Activated naive CD8-positive, alpha-beta T cell treated with anti-CD3 and anti-CD28 coated beads, Interleukin-2, amount 10 ng/mL, durations not matched to agents 7 days and 5 days (primary cell): ENCODE measurements at regions not wholly inside any gene's neighbourhood (a gene's known extent, or its start where the extent isn't known, plus 50 kb on each side); places are given as distances from the start of the nearest gene placed in this dataset.
"Not testable (repeated sequence)": the region's sequence is repeated elsewhere in the genome, so short reads cannot be mapped to it uniquely, and the experiment has no call there.

Source experiments
- ATAC-seq: fragments of 150-1000 bp; cut with Tn5 transposase; one replicate; pipeline ENCODE4 v1.10.0; 2021; ENCODE audit warnings: low read depth, moderate library complexity
- POLR2A ChIA-PET: fragments of 350-600 bp; sonication (Branson Sonifier 250); formaldehyde crosslinking; loops from one replicate; lab custom pipeline; 2021; ENCODE audit warnings: antibody characterized with exemption; lab: Charles Lee
- DNase-seq: peaks from one replicate; pipeline ENCODE4 v3.0.0; 2021
- H3K27ac Mint-ChIP-seq: one replicate; pipeline ENCODE4 v1.8.0; 2022; ENCODE audit warnings: mild to moderate bottlenecking, mixed read lengths
- H3K27me3 Mint-ChIP-seq: one replicate; pipeline ENCODE4 v1.8.0; 2022; ENCODE audit warnings: mild to moderate bottlenecking, moderate library complexity, mixed read lengths
- H3K36me3 Mint-ChIP-seq: one replicate; pipeline ENCODE4 v1.8.0; 2021; ENCODE audit warnings: mild to moderate bottlenecking, mixed read lengths
- H3K4me1 Mint-ChIP-seq: one replicate; pipeline ENCODE4 v1.8.0; 2021; ENCODE audit warnings: mixed read lengths
- H3K4me3 Mint-ChIP-seq: one replicate; pipeline ENCODE4 v1.8.0; 2022; ENCODE audit warnings: mild to moderate bottlenecking, moderate library complexity, mixed read lengths
- H3K9me3 Mint-ChIP-seq: one replicate; pipeline ENCODE4 v1.8.0; 2021; ENCODE audit warnings: mixed read lengths

DNA sequence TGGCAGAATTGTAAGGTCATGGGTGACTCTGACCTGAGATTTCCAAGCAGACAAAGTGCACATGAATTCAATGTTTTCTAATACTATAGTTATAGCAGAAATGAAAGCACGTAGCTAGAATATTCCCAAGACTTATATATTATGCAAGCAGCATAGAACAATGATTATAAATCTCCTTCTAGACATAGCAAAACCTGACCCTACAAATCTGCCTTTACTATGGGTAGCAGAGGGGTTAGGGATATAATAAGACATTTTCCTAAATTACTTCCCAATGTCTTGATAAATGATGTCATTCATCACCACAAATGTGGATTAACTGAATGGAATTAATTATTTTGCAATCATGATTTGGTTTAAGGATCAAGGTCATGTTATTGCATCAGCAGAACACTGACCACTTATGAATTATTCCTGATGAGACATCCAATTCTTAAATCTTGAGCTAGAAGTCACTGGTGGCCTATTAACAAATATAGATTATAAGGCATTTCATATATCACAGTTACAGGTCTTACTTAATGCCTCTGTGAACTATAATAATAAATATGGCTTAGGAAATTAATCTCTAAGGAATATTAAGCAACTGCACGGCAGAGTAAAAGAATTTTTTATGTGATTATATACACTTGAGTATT lies 776.6 kb downstream of the AMY1C start:
- Mint-ChIP-seq H3K9me3 (no peaks in the 10 kb centered on the region), H3K27ac (no peak overlapping the region), H3K4me1 (no peaks in the 10 kb centered on the region), H3K36me3 (no peaks in the 10 kb centered on the region), H3K4me3 (no peak overlapping the region), H3K27me3 (no peaks in the 10 kb centered on the region)
- ATAC-seq = no peak
- DNase-seq = no peak
- POLR2A ChIA-PET = no interaction called here

DNA sequence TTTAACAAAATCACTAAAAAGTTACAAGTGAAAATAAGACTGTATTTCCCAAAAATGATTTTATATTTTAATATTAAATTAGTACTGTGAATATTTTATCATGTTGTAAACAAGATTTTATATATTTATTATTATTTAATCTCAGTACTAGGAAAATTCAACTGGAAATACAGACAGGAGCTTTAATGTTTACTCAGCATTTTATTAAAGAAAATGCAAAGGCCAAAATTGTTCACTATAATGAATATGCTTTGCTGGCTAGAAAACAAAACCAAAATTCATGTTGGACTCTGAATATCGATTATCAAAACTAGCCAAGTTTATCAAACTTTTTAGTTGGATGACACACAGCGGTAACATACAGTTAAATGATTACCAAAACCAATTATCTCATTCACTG lies 782.3 kb downstream of the AMY1C start:
- Mint-ChIP-seq H3K4me3 (no peak overlapping the region), H3K27ac (no peak overlapping the region), H3K36me3 (no peaks in the 10 kb centered on the region), H3K9me3 (peaks cover 3% of the 10 kb centered on the region), H3K4me1 (no peaks in the 10 kb centered on the region), H3K27me3 (no peaks in the 10 kb centered on the region)
- DNase-seq (no peak), ATAC-seq (no peak)
- POLR2A ChIA-PET = no interaction called here

DNA sequence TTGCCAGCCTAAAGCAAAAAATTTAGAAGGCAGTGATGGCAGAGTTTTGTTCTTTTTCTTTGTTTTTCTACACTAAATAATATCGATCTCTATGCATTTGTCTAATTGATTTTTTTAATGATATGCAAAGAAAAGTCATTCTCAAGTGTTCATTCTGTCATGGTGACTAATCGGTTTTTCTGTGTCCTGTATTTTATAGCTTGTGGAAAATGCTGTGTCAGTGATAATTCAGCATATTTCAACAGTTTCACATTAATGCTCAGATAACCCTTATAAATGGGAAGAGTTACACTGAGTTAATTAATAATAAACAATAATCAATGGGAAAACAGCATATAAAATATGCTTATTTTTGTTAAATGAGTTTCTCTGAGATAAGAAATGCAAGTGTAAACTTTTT lies 824.9 kb downstream of the AMY1C start:
- H3K27me3 Mint-ChIP-seq = no peaks in the 10 kb centered on the region
- no peaks in the 10 kb centered on the region for H3K4me1 Mint-ChIP-seq
- no peaks in the 10 kb centered on the region for H3K36me3 Mint-ChIP-seq
- H3K27ac Mint-ChIP-seq = no peak overlapping the region
- POLR2A ChIA-PET = no interaction called here
- H3K9me3 Mint-ChIP-seq = no peaks in the 10 kb centered on the region
- H3K4me3 Mint-ChIP-seq = no peak overlapping the region
- ATAC-seq (no peak), DNase-seq (no peak)

DNA sequence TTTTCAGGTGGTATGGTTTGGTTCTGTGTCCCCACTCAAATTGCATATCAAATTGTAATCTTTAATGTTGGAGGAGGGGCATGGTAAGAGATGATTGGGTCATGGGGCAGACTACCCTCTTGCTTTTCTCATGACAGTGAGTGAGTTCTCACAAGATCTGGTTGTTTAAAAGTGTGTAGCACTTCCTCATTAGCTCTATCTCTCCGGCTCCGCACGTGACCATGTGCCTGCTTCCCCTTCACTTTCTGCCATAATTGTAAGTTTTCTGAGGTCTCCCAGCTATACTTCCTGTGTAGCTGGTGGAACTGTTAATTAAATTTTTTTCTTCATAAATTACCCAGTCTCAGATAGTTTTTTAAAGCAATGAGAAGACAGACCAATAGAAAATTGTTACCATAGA lies 843.2 kb downstream of the AMY1C start:
- POLR2A ChIA-PET = no interaction called here
- no peak overlapping the region for H3K4me3 Mint-ChIP-seq
- no peak overlapping the region for H3K27ac Mint-ChIP-seq
- H3K27me3 Mint-ChIP-seq = no peaks in the 10 kb centered on the region
- ATAC-seq (no peak), DNase-seq (no peak)
- no peaks in the 10 kb centered on the region for H3K4me1 Mint-ChIP-seq
- peaks cover 6% of the 10 kb centered on the region for H3K9me3 Mint-ChIP-seq
- no peaks in the 10 kb centered on the region for H3K36me3 Mint-ChIP-seq

DNA sequence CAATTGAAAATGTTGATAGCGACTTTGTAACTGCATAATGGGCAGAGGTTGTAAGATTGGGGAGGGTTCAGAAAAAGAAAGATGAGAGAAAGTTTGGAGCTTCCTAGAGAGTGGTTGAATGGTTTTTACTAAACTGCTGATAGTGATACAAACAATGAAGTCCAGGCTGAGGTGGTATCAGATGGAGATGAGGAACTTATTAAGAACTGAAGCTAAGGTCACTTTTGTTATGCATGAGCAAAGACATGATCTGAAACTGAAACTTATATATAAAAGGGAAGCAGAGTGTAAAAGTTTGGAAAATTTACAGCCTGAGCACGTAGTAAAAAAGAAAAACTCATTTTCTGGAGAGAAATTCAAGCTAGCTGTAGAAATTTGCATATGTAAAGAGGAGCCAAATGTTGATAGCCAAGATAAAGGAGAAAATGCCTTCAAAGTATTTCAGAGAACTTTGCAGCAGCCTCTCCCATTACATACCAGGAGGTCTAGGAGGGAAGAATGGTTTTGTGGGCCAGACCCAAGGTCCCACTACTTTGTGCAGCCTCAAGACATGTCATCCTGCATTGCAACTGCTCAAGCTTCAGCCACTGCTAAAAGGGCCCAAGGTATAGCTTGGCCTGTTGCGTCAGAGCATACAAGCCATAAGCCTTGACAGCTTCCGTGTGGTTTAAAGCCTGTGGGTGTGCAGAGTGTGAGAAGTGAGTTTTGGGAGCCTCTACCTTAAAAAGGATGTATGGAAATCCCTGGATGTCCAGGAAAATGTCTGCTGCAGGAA lies 843.9 kb downstream of the AMY1C start:
- no peak for DNase-seq
- Mint-ChIP-seq H3K9me3 (peaks cover 6% of the 10 kb centered on the region), H3K4me1 (no peaks in the 10 kb centered on the region), H3K36me3 (no peaks in the 10 kb centered on the region), H3K27me3 (no peaks in the 10 kb centered on the region), H3K4me3 (no peak overlapping the region), H3K27ac (no peak overlapping the region)
- no peak for ATAC-seq
- POLR2A ChIA-PET = no interaction called here

DNA sequence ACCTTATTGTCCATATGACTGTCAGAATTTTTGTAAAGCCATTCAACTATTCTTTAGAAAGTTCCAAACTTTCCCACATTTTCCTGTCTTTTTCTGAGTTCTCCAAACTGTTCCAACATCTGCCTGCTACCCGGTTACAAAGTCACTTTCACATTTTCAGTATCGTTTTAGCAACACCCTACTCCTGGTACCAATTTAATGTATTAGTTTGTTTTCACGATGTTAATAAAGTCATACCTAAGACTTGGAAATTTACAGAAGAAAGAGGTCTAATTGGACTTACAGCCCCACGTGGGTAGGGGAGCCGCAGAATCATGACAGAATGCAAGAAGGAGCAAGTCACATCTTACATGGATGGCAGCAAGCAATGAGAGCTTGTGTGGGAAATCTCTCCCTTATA lies 867.8 kb downstream of the AMY1C start:
- DNase-seq (no peak), ATAC-seq (no peak)
- Mint-ChIP-seq H3K27ac (no peak overlapping the region), H3K4me3 (no peak overlapping the region), H3K4me1 (no peaks in the 10 kb centered on the region), H3K36me3 (no peaks in the 10 kb centered on the region), H3K9me3 (peaks cover 26% of the 10 kb centered on the region), H3K27me3 (no peaks in the 10 kb centered on the region)
- POLR2A ChIA-PET = no interaction called here

DNA sequence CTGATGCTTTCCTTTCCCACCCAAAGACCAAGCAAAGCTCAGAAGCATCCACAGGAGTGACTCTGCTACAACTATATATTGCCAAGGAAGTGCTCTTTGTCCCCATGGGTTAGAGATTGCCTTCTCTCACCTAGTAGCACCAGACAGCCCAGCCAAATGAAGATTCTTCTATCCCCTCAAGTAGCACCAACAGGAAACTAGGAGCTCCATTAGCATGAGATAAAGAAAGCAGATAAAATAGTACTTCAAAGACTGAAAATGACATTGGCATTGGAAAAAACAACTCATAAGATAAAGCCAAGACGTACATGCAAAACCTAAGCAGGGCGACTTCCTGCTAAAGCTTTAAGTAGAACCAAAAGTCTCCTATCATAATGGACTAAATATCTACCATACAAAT lies 871.5 kb downstream of the AMY1C start:
- H3K27ac Mint-ChIP-seq = no peak overlapping the region

DNA sequence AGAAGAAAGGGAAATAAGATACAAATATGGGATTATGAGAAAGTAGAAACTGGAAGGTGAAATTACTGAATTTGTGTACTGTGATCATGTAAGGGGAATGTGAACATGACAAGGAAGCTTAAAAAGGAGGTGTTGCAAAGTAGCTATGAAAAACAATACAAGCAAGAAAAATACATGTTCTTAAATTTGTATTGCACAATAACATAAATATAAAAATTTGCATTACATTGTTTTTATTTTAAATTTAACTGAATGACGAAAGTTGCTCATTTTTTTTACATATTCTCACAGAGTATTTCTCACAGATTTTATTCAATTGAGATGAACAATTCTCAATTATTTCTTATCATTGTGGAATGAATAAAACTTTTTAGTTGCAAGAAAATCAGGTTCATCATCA lies 874.8 kb downstream of the AMY1C start:
- Mint-ChIP-seq H3K27ac (no peak overlapping the region), H3K4me3 (no peak overlapping the region), H3K27me3 (no peaks in the 10 kb centered on the region), H3K9me3 (peaks cover 13% of the 10 kb centered on the region), H3K4me1 (no peaks in the 10 kb centered on the region), H3K36me3 (no peaks in the 10 kb centered on the region)
- POLR2A ChIA-PET = no interaction called here
- DNase-seq (no peak), ATAC-seq (no peak)

More for the DNA sequence above, 871.5 kb downstream of the AMY1C start:
- POLR2A ChIA-PET = no interaction called here
- peaks cover 21% of the 10 kb centered on the region for H3K9me3 Mint-ChIP-seq
- DNase-seq (no peak), ATAC-seq (no peak)
- H3K27me3 Mint-ChIP-seq = no peaks in the 10 kb centered on the region
- H3K4me3 Mint-ChIP-seq = no peak overlapping the region
- no peaks in the 10 kb centered on the region for H3K36me3 Mint-ChIP-seq
- no peaks in the 10 kb centered on the region for H3K4me1 Mint-ChIP-seq

DNA sequence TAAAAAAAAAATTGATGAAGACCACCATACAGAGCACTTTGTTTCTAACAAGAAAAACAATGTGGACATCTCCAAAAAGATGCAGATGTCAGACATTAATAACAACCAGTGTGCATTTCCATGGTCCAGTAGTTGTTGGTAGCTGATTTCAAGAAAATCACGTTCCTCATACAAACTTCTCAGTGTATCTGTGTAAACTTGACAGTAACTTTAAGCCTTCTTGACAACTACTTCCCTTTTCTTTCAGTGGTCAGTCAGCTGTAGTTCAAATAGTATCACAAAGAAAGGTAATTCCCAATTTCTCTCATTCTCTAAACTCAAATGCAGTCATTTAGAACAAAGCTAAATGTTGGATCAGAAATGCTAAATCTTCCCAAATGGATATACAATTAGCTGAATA lies 879.9 kb downstream of the AMY1C start:
- H3K4me3 Mint-ChIP-seq = no peak overlapping the region
- no peaks in the 10 kb centered on the region for H3K36me3 Mint-ChIP-seq
- peaks cover 5% of the 10 kb centered on the region for H3K9me3 Mint-ChIP-seq
- no peak for ATAC-seq
- DNase-seq = no peak
- POLR2A ChIA-PET = no interaction called here
- no peak overlapping the region for H3K27ac Mint-ChIP-seq
- no peaks in the 10 kb centered on the region for H3K27me3 Mint-ChIP-seq
- no peaks in the 10 kb centered on the region for H3K4me1 Mint-ChIP-seq

DNA sequence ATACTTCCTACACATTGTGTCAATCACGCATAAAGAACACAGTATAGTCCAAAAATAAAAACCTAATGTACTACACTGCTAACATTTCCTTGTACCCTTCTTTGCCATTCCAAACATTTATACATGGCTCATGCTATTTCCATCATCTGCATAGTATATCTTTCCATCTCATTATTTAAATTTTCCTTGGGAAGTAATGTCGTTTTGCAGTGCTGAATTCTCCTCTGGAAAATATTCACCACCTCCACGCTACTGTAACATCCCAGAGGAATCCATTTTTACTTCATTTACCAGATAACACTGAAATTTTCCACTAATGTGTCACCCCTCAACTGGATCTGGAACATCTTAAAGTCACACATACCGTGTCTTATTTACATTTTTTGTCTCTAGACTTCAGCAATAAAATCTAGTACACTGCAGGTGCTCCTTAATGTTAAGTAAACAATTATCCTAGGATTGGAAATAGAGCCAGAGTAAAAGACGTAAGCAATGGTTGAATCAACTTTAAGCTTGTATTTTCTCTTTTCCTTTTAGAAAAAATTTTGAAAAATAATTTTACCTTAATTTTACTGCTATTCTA lies 881.0 kb downstream of the AMY1C start:
- H3K27ac Mint-ChIP-seq = no peak overlapping the region
- POLR2A ChIA-PET = no interaction called here
- ATAC-seq = no peak

DNA sequence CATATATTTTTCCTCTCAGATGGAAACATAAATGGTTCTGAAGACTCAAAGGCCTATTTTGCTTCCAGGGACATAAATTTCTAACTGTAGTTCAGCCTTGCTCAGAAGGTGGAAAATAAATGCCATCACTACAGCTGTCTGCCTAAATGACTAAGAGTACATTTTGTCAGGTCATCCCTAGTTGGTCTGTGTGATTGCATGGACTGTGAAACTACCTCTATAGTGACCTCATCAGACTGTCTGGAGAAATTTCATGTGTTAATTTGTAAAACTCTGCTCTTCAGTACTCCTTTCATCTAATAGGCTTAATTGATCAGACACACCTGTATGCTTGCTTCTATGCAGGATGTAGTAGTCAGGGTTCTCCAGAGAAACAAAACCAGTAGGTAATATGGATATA lies 886.9 kb downstream of the AMY1C start:
- POLR2A ChIA-PET = no interaction called here
- ATAC-seq = no peak
- Mint-ChIP-seq H3K4me3 (no peak overlapping the region), H3K4me1 (no peaks in the 10 kb centered on the region), H3K27ac (no peak overlapping the region), H3K9me3 (peaks cover 2% of the 10 kb centered on the region), H3K36me3 (no peaks in the 10 kb centered on the region), H3K27me3 (no peaks in the 10 kb centered on the region)
- DNase-seq = no peak

More for the DNA sequence above, 881.0 kb downstream of the AMY1C start:
- no peaks in the 10 kb centered on the region for H3K4me1 Mint-ChIP-seq
- H3K9me3 Mint-ChIP-seq = peaks cover 5% of the 10 kb centered on the region
- no peaks in the 10 kb centered on the region for H3K27me3 Mint-ChIP-seq
- no peaks in the 10 kb centered on the region for H3K36me3 Mint-ChIP-seq
- H3K4me3 Mint-ChIP-seq = no peak overlapping the region
- no peak for DNase-seq

DNA sequence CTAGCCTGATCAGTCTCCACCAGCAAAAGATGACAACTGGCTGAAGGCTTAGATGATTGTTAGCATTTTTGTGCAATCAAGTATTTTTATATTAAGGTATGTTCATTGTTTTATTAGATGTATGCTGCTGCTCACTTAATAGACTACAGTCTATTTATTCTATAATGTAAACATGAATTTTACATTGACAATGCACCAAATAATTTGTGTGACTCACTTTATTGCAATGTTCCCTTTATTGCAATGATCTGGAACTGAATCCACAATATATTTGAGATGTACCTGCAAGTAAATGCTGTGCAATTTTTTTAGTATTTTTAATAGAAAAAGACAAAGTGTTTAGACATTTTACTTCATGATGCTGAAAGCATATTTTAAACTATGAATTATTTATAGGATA lies 896.5 kb downstream of the AMY1C start:
- Mint-ChIP-seq H3K4me3 (no peak overlapping the region), H3K4me1 (no peaks in the 10 kb centered on the region), H3K9me3 (no peaks in the 10 kb centered on the region), H3K27ac (no peak overlapping the region), H3K27me3 (no peaks in the 10 kb centered on the region), H3K36me3 (no peaks in the 10 kb centered on the region)
- DNase-seq (no peak), ATAC-seq (no peak)
- POLR2A ChIA-PET = no interaction called here

DNA sequence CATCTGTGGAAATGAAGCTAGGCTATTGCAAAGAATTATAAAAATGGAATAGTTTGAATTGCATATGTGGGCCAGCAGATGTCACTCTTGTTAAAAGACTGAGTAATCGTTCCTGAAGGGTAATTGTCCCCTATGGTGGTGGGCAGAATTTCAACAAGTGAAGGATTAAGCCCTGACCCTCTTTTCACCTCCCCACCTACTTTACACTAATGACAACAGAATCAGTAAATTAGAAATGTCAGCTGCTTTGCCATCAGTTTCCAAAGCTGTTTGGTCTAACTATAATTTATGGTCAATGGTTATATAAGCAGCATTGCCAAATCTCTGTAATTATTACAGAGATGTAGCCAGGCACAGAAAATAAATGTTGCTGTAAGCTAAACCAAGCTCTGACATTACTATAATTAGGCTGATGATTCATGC lies 898.6 kb downstream of the AMY1C start:
- no peaks in the 10 kb centered on the region for H3K9me3 Mint-ChIP-seq
- H3K4me1 Mint-ChIP-seq = no peaks in the 10 kb centered on the region
- POLR2A ChIA-PET = no interaction called here
- no peaks in the 10 kb centered on the region for H3K27me3 Mint-ChIP-seq
- ATAC-seq (no peak), DNase-seq (no peak)
- H3K27ac Mint-ChIP-seq = no peak overlapping the region
- no peak overlapping the region for H3K4me3 Mint-ChIP-seq
- H3K36me3 Mint-ChIP-seq = no peaks in the 10 kb centered on the region

DNA sequence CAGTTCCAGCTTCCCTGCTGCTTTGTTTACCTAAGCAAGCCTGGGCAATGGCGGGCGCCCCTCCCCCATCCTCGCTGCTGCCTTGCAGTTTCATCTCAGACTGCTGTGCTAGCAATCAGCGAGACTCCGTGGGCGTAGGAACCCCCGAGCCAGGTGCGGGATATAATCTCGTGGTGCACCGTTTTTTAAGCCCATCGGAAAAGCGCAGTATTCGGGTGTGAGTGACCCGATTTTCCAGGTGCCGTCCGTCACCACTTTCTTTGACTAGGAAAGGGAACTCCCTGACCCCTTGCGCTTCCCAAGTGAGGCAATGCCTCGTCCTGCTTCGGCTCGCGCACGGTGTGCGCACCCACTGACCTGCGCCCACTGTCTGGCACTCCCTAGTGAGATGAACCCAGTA lies 914.7 kb downstream of the AMY1C start:
- H3K4me1 Mint-ChIP-seq, H3K27me3 Mint-ChIP-seq, H3K9me3 Mint-ChIP-seq, H3K4me3 Mint-ChIP-seq, H3K27ac Mint-ChIP-seq, POLR2A ChIA-PET, H3K36me3 Mint-ChIP-seq, DNase-seq, ATAC-seq: not testable (repeated sequence)
